Breast epithelium (tissue), 3 donors: ENCODE measurements at regions not wholly inside any gene's neighbourhood (a gene's known extent, or its start where the extent isn't known, plus 50 kb on each side); places are given as distances from the start of the nearest gene placed in this dataset.

Experiments used
- POLR2A ChIP-seq: fragments of 450-650 bp; IDR thresholded peaks from one replicate; pipeline ENCODE4 v1.6.1; 2016; ENCODE audit warnings: antibody characterized with exemption, mild to moderate bottlenecking, moderate library complexity
- POLR2AphosphoS5 ChIP-seq, 3 donors: sonication (generic); formaldehyde crosslinking; IDR thresholded peaks; one replicate each; pipeline ENCODE4 v1.6.1; 2017; ENCODE audit warnings: antibody characterized with exemption in 3 of 3
- TF ChIP-seq, protein P1 (sequence below), 3 donors: fragments of 450-650 bp; IDR thresholded peaks; one replicate each; pipeline ENCODE4 v1.5.1; 2016 to 2017; ENCODE audit warnings: antibody characterized with exemption in 3 of 3, mild to moderate bottlenecking in 3 of 3, moderate library complexity in 3 of 3

DNA sequence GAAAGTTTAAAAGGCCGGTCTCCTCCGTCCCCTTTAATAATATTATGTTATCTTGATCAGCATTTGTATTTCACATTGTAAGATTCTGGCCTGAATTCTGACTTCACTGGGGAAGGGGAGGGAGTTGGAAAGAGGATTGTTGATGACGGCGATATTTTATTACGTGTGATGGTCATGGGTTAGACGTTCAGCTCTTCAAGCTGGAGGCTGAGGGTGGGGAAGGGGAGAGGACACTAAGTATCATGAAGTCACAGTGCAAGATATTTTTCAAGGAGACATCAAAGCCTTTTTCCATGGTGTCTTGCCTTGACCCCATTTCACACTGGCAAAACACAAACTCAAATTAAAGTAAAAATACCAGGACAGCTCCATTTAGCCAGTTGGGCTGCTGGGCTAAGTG lies 126.7 kb downstream of the WDR11 start:
- TF ChIP-seq, protein P1, sequence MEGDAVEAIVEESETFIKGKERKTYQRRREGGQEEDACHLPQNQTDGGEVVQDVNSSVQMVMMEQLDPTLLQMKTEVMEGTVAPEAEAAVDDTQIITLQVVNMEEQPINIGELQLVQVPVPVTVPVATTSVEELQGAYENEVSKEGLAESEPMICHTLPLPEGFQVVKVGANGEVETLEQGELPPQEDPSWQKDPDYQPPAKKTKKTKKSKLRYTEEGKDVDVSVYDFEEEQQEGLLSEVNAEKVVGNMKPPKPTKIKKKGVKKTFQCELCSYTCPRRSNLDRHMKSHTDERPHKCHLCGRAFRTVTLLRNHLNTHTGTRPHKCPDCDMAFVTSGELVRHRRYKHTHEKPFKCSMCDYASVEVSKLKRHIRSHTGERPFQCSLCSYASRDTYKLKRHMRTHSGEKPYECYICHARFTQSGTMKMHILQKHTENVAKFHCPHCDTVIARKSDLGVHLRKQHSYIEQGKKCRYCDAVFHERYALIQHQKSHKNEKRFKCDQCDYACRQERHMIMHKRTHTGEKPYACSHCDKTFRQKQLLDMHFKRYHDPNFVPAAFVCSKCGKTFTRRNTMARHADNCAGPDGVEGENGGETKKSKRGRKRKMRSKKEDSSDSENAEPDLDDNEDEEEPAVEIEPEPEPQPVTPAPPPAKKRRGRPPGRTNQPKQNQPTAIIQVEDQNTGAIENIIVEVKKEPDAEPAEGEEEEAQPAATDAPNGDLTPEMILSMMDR (IDR thresholded peaks at IDR 0.05): no peak
- TF ChIP-seq POLR2AphosphoS5 (IDR thresholded peaks at IDR 0.05) (no peak), POLR2A (no peak)
